ENCODE measurements at regions not wholly inside any gene's neighbourhood (a gene's known extent, or its start where the extent isn't known, plus 50 kb on each side); places are given as distances from the start of the nearest gene placed in this dataset.
A peak's percentile ranks its signal among the peaks of the same experiment; 100 is the strongest.
"Not testable (repeated sequence)": the region's sequence is repeated elsewhere in the genome, so short reads cannot be mapped to it uniquely, and the experiment has no call there.

- in situ Hi-C loops (cut with HindIII; ENCODE audit: low sequenced_read_pairs), result no loop called here
- no peak for DNase-seq (ENCODE audit: low read depth, low spot score)
- TF ChIP-seq, protein P1, sequence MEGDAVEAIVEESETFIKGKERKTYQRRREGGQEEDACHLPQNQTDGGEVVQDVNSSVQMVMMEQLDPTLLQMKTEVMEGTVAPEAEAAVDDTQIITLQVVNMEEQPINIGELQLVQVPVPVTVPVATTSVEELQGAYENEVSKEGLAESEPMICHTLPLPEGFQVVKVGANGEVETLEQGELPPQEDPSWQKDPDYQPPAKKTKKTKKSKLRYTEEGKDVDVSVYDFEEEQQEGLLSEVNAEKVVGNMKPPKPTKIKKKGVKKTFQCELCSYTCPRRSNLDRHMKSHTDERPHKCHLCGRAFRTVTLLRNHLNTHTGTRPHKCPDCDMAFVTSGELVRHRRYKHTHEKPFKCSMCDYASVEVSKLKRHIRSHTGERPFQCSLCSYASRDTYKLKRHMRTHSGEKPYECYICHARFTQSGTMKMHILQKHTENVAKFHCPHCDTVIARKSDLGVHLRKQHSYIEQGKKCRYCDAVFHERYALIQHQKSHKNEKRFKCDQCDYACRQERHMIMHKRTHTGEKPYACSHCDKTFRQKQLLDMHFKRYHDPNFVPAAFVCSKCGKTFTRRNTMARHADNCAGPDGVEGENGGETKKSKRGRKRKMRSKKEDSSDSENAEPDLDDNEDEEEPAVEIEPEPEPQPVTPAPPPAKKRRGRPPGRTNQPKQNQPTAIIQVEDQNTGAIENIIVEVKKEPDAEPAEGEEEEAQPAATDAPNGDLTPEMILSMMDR (IDR thresholded peaks at IDR 0.05; ENCODE audit: low read depth, low read length), result no peak
- H3K4me3 ChIP-seq (ENCODE audit: low read depth, low read length), result no peak overlapping the region
Observed at GRCh38 chr1:188719735-188720134, 1757.9 kb downstream of the BRINP3 start.

GRCh38 chr1:188723332-188724020 is 1754.2 kb downstream of the BRINP3 start:
- no peak overlapping the region for H3K4me3 ChIP-seq (ENCODE audit: low read depth, low read length)
- DNase-seq (ENCODE audit: low read depth, low spot score), result peak; percentile 3
- TF ChIP-seq, protein P1 (IDR thresholded peaks at IDR 0.05; ENCODE audit: low read depth, low read length), result no peak
- in situ Hi-C loops (cut with HindIII; ENCODE audit: low sequenced_read_pairs), result no loop called here

- in situ Hi-C loops (cut with HindIII; ENCODE audit: low sequenced_read_pairs), result no loop called here
- no peak overlapping the region for H3K4me3 ChIP-seq (ENCODE audit: low read depth, low read length)
- TF ChIP-seq, protein P1 (IDR thresholded peaks at IDR 0.05; ENCODE audit: low read depth, low read length), result no peak
- DNase-seq (ENCODE audit: low read depth, low spot score), result no peak
Observed at GRCh38 chr1:188729039-188729438, 1748.6 kb downstream of the BRINP3 start.

- TF ChIP-seq, protein P1 (IDR thresholded peaks at IDR 0.05; ENCODE audit: low read depth, low read length), result no peak
- DNase-seq (ENCODE audit: low read depth, low spot score), result no peak
- H3K4me3 ChIP-seq (ENCODE audit: low read depth, low read length), result no peak overlapping the region
- in situ Hi-C loops (cut with HindIII; ENCODE audit: low sequenced_read_pairs), result no loop called here
Observed at GRCh38 chr1:188735567-188735966, 1742.1 kb downstream of the BRINP3 start.

- DNase-seq (ENCODE audit: low read depth, low spot score); H3K4me3 ChIP-seq (ENCODE audit: low read depth, low read length); in situ Hi-C loops (cut with HindIII; ENCODE audit: low sequenced_read_pairs): not testable (repeated sequence)
Observed at GRCh38 chr1:188749275-188749674, 1728.4 kb downstream of the BRINP3 start.

DNA sequence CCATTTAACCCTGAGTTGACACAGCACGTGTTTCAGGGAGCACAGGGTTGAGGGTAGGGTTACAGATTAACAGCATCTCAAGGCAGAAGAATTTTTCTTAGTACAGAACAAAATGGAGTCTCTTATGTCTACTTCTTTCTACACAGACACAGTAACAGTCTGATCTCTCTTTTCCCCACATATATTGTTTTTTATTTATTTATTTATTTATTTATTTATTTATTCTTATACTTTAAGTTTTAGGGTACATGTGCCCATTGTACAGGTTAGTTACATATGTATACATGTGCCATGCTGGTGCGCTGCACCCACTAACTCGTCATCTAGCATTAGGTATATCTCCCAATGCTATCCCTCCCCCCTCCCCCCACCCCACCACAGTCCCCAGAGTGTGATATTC is 1725.6 kb downstream of the BRINP3 start:
- DNase-seq (ENCODE audit: low read depth, low spot score); in situ Hi-C loops (cut with HindIII; ENCODE audit: low sequenced_read_pairs); H3K4me3 ChIP-seq (ENCODE audit: low read depth, low read length): not testable (repeated sequence)

GRCh38 chr1:188757747-188758146 is 1719.9 kb downstream of the BRINP3 start:
- H3K4me3 ChIP-seq (ENCODE audit: low read depth, low read length); in situ Hi-C loops (cut with HindIII; ENCODE audit: low sequenced_read_pairs); DNase-seq (ENCODE audit: low read depth, low spot score): not testable (repeated sequence)

GRCh38 chr1:188761226-188761625 is 1716.4 kb downstream of the BRINP3 start:
- in situ Hi-C loops (cut with HindIII; ENCODE audit: low sequenced_read_pairs), result no loop called here

More at GRCh38 chr1:188761226-188761625, 1716.4 kb downstream of the BRINP3 start:
- DNase-seq (ENCODE audit: low read depth, low spot score), result no peak
- TF ChIP-seq, protein P1 (IDR thresholded peaks at IDR 0.05; ENCODE audit: low read depth, low read length), result no peak
- no peak overlapping the region for H3K4me3 ChIP-seq (ENCODE audit: low read depth, low read length)

Data from astrocyte of the spinal cord (primary cell).